DMS 273 treated with DMSO at 0.1 percent for 48 hours (cell line): ENCODE measurements at regions not wholly inside any gene's neighbourhood (a gene's known extent, or its start where the extent isn't known, plus 50 kb on each side); places are given as distances from the start of the nearest gene placed in this dataset.

Experiments used
- DNase-seq: peaks from one replicate; lab custom pipeline; 2025; lab: John Stamatoyannopoulos, UW

GRCh38 chr4:136841526-136841925, 690.8 kb downstream of the PCDH18 start:
- DNase-seq = no peak

DNA sequence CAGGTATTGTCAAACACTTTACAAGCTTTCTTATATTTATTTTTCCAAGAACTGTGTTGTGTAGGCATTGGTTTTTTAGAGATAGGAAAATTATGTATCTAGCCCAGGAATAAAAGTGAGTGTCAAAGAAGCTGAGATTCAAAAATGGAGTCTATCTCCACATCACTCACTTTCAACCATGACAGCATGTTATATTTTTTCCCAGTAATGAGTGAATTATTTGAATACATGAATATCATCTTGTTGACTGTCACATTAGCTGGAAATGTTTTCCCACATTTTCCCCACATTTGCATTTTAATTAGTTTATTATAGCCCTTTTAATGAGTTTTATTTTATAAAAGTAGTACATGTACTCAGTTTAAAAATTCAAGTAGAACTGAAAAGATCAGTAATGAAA, 693.7 kb downstream of the PCDH18 start:
- no peak for DNase-seq

GRCh38 chr4:136831553-136831952, 700.7 kb downstream of the PCDH18 start:
- no peak for DNase-seq

DNA sequence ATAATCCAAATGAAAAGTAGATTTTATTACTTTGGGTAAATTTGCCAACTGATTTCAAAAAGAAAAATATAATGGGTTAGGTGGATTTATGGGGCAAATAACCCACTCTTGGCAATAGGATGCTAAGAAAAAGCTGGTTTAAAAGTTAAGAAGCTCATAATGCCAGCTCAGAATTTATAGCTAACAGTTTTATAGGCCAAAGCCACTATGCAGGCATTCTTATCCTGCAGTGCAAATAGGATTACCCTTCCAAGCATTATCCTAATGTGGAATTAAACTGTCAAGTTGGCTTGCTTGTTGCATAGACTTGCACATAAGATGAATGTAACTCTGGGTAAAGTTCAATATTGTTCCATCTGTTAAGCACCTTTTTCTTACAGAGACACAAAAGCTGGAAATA, 703.0 kb downstream of the PCDH18 start:
- no peak for DNase-seq

GRCh38 chr4:136823020-136823419, 709.3 kb downstream of the PCDH18 start:
- DNase-seq = no peak

DNA sequence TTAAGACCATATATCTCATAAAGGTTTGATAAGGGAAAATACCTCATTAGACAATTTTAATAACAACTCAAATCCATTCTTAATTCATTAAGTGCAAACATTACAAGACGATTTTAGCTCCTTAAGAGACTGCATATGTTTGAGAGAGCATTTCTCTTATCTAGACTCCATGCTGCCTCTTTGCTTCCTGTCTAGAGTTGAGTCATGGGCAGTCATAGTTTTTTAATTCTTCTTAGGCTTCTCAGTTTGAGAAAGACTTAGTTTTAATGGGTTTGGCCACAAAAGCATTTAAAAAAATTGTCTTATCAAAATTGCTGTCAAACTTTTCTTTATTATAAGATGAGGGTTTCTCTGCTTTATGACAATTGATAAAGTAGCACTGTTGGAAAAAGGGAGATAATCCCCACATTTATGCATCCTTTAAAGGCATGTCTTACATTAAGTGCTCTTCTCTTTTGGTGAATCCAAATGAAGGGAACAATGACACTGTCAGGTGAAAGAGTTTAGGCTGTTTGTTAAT, 713.4 kb downstream of the PCDH18 start:
- DNase-seq = no peak

DNA sequence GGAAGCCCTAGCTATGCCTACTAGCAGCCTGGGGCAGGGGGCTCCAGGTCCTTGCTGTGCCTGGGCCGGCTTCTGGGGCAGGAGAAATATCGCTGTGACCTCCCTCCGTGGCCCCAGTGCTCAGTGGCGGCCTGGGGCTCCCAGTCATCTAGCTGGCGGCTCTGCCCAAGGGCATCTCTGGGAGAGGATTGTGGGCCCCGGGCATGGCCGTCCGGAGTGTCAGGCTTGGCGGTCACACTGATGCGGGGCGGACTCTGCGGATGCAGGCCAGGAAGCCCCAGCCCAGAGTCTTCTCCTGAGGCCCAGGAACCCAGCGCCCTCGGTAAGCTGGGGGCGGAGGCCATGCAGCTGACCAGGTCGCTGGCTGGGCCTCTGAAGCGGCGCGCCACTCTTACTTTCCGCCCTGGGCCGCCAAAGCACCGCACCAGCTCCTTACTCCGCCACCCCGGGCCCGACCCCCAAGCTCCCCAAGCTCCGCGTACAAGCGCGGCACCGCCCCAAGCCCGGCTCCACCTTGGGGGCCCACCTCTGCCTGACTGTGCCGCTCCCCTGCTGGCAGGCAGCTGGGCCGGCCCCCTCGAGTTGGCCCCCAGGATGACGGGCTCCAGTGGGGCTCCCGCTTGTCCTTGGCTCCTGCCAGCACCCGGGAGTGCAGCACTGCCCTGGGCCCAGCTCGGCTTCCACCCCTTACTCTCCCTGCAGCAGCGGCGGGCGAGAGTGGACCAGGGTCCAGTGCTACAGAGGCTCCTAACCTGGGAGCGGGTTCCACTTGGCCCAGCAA, 720.0 kb downstream of the PCDH18 start:
- no peak for DNase-seq

DNA sequence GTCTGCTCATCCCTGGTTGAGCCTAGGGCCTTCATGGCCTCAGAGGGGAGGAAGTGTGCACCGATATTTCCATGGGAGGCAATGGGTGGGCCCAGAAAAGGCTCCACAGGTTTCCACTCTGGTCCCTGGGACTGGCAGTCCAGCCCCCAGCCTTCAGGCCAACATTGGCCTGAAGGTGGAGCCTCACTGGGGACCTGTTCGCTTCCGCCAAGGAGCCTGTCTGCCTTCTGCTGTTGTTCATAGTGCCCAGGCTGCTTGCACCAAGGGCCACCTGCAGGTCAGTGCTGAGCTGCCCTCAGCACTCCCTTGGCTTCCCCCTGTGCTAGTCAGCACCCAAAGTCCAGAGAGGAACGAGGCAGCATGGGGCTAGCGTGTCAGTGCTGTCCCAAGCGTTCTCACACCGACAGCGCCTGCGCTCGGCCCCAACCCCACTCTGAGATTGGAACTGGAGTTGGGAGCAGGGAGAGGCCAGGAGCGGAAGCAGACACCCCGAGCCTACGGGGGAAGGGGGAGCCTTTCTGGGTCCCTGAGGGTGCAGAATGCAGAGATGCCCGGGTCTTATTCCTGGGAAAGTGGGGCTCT, 720.7 kb downstream of the PCDH18 start:
- no peak for DNase-seq

DNA sequence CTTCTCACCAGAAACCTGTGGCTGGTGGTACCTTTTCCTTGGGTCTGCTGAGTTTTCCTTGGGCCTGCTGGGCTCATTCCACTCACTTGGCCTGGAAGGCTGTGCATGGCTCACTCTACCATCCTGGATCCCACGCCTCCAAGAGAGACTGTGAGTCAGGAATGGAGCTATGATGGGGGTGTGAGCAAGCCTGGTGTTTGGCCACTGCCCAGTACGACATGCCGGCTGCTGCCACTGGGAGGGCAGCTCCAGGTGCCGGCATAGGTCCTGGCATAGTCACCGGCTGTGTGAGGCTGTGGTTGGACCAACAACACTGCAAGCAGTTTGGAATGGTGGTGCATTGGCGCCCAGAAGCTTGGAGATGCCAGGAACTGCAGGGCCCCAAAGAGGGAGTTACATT, 721.7 kb downstream of the PCDH18 start:
- DNase-seq = no peak

DNA sequence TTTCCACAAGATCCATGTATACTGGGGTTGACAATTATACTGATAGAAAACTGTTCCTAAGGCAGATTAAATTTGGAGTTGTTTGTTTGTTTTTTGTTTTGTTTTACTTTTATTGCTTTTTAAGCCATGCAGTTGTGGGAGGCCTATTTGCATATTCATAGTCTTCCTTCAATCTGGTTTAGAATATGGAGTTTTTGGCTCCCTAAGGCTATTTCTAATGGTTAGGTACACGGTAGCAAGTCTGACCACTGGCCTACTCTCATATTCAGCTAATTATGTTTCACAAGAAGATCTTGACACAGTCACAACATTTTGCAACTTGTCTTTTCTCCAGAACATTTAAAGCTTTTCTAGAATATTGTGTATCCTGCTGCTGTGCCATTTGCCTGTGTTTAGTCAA, 725.5 kb downstream of the PCDH18 start:
- no peak for DNase-seq

DNA sequence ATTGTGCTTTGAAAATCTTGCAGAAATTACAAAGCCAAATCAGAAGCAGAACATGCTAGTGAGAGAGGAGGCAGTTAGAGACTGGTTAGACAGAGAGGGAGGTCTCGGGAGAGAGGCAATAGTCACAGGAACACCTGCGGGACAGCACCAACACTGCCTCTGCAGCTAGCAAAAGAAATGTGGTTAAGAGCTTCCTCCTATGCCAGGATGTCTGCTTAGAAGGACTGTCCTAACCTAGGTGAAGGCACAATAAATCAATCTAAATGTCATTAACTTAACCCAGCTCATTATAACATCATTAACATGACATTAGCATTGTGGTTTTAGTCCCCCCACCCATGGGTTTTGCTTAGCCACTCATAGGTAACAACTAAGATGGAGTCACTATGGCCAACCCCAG, 726.7 kb downstream of the PCDH18 start:
- DNase-seq = no peak

DNA sequence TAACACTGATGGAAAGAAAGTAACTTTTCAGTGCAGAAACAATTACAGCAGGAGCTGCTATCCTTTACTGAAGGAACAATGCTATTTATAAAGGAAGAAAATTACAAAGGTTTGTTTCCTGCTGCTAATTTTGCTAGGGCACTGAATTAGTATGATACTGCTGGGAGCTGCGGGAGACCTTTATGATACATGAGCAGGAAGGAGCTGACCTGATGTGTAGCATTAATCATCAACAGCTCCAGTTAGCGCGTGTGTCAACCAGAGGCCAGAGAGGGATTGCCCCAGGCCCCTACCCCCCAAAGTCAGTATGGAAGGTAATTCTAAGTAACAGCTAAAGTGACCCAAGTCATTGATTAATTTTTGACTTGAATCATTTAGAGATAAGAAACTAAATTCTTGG, 728.9 kb downstream of the PCDH18 start:
- DNase-seq = no peak

- DNase-seq = no peak
These were observed 732.0 kb downstream of the PCDH18 start for GRCh38 chr4:136800248-136800647.

GRCh38 chr4:136796953-136797352, 735.3 kb downstream of the PCDH18 start:
- DNase-seq = no peak

- no peak for DNase-seq
These were observed 738.4 kb downstream of the PCDH18 start for GRCh38 chr4:136793848-136794247.

- DNase-seq = no peak
These were observed 748.0 kb downstream of the PCDH18 start for GRCh38 chr4:136784326-136784725.

DNA sequence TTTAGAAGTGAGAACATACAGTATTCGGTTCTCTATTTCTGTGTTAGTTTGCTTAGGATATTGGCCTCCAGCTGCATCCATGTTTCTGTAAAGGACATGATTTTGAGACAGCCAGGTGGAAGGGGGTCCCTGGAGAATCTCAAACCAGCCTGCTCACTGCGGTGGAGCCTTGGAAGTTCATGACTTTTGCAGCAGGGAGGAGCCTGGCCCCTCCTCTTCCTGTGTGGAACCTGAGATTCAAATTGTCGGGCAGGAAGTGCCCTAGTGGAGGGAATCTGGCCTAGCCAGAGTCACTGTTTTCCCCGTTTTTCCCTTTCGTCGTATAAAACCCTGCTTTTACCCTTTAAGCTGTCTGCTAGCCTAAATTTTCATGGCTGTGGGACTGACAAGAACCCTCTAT, 762.6 kb downstream of the PCDH18 start:
- DNase-seq = no peak

- no peak for DNase-seq
These were observed 763.4 kb downstream of the PCDH18 start for GRCh38 chr4:136768925-136769275.

DNA sequence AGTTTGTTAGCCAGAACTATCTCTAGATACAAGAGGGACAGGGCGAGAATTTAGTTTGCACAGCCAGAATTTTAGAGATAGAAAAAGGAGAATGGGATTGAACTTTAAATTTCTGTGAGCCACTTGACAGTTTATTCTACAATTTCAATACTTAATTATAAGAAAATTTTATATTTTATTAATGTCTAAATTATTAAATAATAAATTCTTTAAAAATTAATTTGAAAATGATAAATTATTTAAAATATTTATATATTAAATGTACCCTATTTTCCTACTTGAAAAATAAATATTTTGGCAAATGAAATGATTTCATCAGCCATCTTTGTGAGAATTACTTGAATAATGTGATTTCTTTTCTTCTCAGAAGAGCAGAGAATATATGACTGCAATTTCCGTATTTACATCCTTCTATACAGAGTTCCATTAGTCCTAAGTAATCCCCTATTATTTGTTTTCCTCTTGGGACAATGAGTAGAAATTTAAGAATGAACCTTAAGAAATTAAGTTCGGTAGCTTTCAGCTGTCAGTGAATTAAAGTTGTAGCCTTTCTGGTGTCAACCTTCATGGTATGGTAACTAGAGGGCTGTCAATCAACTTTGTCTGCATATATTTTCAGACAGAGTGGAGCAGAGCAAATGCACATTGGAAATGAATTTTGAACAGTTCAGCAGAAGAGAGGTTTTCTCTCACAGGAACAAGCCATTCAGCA, 763.9 kb downstream of the PCDH18 start:
- DNase-seq = no peak

DNA sequence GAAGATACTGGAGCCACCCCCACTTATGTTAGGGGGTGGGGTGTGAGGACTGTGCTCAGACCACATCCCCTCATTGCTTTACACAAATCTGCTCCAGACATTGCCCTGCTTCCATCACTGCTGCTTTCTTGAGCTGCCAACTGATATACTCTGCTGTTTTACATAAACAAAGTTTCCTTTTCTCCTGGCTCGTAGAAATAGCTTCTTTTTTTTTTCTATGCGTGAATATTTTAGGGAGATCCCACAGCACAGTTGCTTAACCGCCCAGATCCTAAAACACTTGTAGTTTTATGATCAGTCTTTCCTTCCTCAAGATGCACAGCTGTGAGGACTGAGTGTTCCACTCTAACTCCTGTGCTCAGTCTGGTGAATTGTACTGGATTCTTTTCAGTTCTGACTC, 768.4 kb downstream of the PCDH18 start:
- no peak for DNase-seq

DNA sequence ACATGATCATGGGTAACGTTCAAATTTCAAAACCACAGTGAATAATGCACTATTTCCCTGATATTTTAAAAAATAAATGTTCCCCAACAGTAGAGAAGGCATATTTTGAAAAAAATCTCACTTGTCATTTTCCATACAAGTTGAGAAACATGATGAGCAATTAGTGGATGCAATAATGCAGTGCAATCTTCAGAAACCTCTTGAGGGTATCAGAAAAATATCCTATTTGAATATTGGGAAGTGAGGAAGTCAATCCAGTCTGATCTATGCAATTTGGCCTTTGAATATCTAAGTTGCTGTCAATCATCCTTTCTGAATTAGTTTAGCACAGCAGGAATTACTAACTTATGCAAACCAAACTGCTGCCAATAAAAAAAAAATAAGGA, 776.8 kb downstream of the PCDH18 start:
- no peak for DNase-seq

DNA sequence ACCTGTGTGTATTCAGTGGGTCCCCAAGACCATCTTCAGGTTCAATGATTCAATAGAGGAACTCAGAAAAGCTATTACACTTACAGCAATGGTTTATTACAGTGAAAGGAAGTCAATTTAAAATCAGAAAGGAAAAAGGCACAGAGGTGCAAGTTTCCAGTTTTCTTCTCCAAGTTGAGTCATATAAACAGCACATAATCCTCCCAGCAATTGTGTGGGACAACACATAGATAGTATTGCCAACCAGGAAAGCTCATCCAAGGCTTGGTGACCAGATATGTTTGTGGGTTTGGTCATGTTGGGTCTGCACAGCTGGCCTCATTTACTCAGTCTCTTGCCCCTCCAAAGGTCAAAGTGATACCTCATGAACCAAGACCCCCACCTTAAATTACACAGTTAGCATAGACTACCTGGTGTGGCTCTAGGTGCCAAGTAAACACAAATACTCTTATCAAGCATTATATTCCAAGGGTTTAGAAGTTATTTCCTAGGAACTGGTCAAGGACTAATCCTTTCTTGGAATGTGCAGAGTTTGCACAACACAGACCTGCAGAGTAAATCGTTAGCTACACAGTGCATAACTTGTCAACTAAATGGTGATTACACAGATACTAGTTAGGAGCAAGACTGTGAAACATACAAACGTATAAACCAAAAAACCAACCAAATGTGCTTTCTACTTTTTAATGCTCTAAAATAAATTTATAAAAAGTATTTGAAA, 777.3 kb downstream of the PCDH18 start:
- DNase-seq = no peak

GRCh38 chr4:136751556-136751955, 780.7 kb downstream of the PCDH18 start:
- DNase-seq = no peak
